CD14-positive monocyte (primary cell): ENCODE measurements at regions not wholly inside any gene's neighbourhood (a gene's known extent, or its start where the extent isn't known, plus 50 kb on each side); places are given as distances from the start of the nearest gene placed in this dataset.

ENCODE experiments used
- DNase-seq, 3 donors: peaks; one replicate each; pipeline ENCODE4 v3.0.0-alpha.2; 2011 to 2022
- H2AFZ ChIP-seq: 2 replicates; pipeline ENCODE4 v1.6.0; 2012; ENCODE audit warnings: mild to moderate bottlenecking, low read depth, low read length, inconsistent platforms; ENCODE audit not compliant: insufficient read depth, poor library complexity, severe bottlenecking
- H3K27ac ChIP-seq, 2 donors: 1 replicate in 1 of 2; 2 replicates in 1 of 2; pipeline ENCODE4 v1.5.1; 2012 to 2013; ENCODE audit warnings: low read length in 2 of 2, control low read depth in 1 of 2, inconsistent platforms in 1 of 2, low read depth in 1 of 2, mild to moderate bottlenecking in 1 of 2
- H3K27me3 ChIP-seq, 2 donors: one replicate each; pipeline versions ENCODE4 v1.6.0 to v1.6.1; 2011 to 2013; ENCODE audit warnings: low read length in 2 of 2; ENCODE audit not compliant: control insufficient read depth in 2 of 2, insufficient read depth in 2 of 2
- H3K36me3 ChIP-seq, 2 donors: replicated peaks in 1 of 2; 1 replicate in 1 of 2; 2 replicates in 1 of 2; pipeline versions ENCODE4 v1.5.1 to v1.6.1; 2012 to 2013; ENCODE audit warnings: low read length in 2 of 2, control low read depth in 1 of 2, inconsistent platforms in 1 of 2, mild to moderate bottlenecking in 1 of 2; ENCODE audit not compliant: insufficient read depth in 2 of 2, control insufficient read depth in 1 of 2
- H3K4me1 ChIP-seq, 2 donors: 1 replicate in 1 of 2; 2 replicates in 1 of 2; pipeline versions ENCODE4 v1.5.1 to v1.6.1; 2012 to 2013; ENCODE audit warnings: low read length in 2 of 2, control low read depth in 1 of 2, inconsistent platforms in 1 of 2, mild to moderate bottlenecking in 1 of 2, moderate library complexity in 1 of 2; ENCODE audit not compliant: insufficient read depth in 2 of 2, control insufficient read depth in 1 of 2
- H3K4me2 ChIP-seq: replicated peaks from 2 replicates; pipeline ENCODE3; 2012; ENCODE audit warnings: low read length, moderate library complexity, mild to moderate bottlenecking; ENCODE audit not compliant: poor library complexity, severe bottlenecking; ENCODE audit errors: extremely low read depth
- H3K4me3 ChIP-seq, 3 experiments: fragments of 200-600 bp in 1 of 3; sonication (generic) in 1 of 3; replicated peaks in 1 of 3; 1 replicate in 2 of 3; 2 replicates in 1 of 3; pipeline ENCODE4 v1.5.1; 2011 to 2013; ENCODE audit warnings: low read length in 3 of 3, mild to moderate bottlenecking in 3 of 3, control low read depth in 2 of 3, low read depth in 2 of 3, inconsistent platforms in 1 of 3, moderate library complexity in 1 of 3
- H3K79me2 ChIP-seq: 2 replicates; pipeline ENCODE4 v1.6.0; 2012; ENCODE audit warnings: mild to moderate bottlenecking, control low read depth, inconsistent platforms, low read length, moderate library complexity; ENCODE audit not compliant: insufficient read depth
- H3K9ac ChIP-seq: 2 replicates; pipeline ENCODE4 v1.6.0; 2017; ENCODE audit warnings: low read length, mild to moderate bottlenecking; ENCODE audit not compliant: insufficient read depth, poor library complexity, severe bottlenecking
- H3K9me3 ChIP-seq, 2 donors: replicated peaks in 1 of 2; 1 replicate in 1 of 2; 2 replicates in 1 of 2; pipeline versions ENCODE4 v1.5.1 to v1.6.1; 2012 to 2013; ENCODE audit warnings: low read length in 2 of 2, control low read depth in 1 of 2; ENCODE audit not compliant: control insufficient read depth in 1 of 2, insufficient read depth in 1 of 2
- H4K20me1 ChIP-seq: 2 replicates; pipeline ENCODE4 v1.6.0; 2012; ENCODE audit warnings: mild to moderate bottlenecking, low read length, control low read depth, moderate library complexity; ENCODE audit not compliant: insufficient read depth
- H3K27ac Mint-ChIP-seq, 7 donors: one replicate each; pipeline ENCODE4 v1.8.0; 2020; ENCODE audit warnings: mild to moderate bottlenecking in 7 of 7, mixed read lengths in 7 of 7, moderate library complexity in 6 of 7, inconsistent platforms in 2 of 7
- H3K27me3 Mint-ChIP-seq, 3 donors: one replicate each; pipeline ENCODE4 v1.8.0; 2021 to 2022; ENCODE audit warnings: low read depth in 3 of 3, mild to moderate bottlenecking in 3 of 3, mixed read lengths in 3 of 3, moderate library complexity in 3 of 3, inconsistent platforms in 1 of 3
- H3K36me3 Mint-ChIP-seq, 2 donors: one replicate each; pipeline ENCODE4 v1.8.0; 2020; ENCODE audit warnings: mixed read lengths in 2 of 2, inconsistent platforms in 1 of 2, mild to moderate bottlenecking in 1 of 2
- H3K4me1 Mint-ChIP-seq: one replicate; pipeline ENCODE4 v1.8.0; 2020; ENCODE audit warnings: mild to moderate bottlenecking, mixed read lengths
- H3K4me3 Mint-ChIP-seq, 2 donors: one replicate each; pipeline ENCODE4 v1.8.0; 2020; ENCODE audit warnings: mild to moderate bottlenecking in 2 of 2, mixed read lengths in 2 of 2, moderate library complexity in 1 of 2
- H3K9me3 Mint-ChIP-seq, 7 donors: one replicate each; pipeline ENCODE4 v1.8.0; 2020 to 2022; ENCODE audit warnings: mixed read lengths in 7 of 7, mild to moderate bottlenecking in 6 of 7, moderate library complexity in 6 of 7, inconsistent platforms in 2 of 7
- WGBS: methylation state at CpG from one replicate; pipeline ENCODE4 v1.1.5; 2013; ENCODE audit warnings: missing lambda C conversion rate; ENCODE audit not compliant: insufficient coverage; 5-methylcytosine and 5-hydroxymethylcytosine counted together
- intact Hi-C, 2 donors: fragments of 100-400 bp; cut with micrococcal nuclease; formaldehyde crosslinking; loops; one replicate each; pipeline versions ENCODE4 v1.15.0 to v1.15.1; 2023
- TF ChIP-seq, protein P1 (sequence below): fragments of 200-600 bp; IDR thresholded peaks from one replicate; pipeline ENCODE4 v1.8.0; 2022; ENCODE audit warnings: antibody characterized with exemption, mild to moderate bottlenecking

GRCh38 chr7:84908196-84908793 is 278.6 kb downstream of the SEMA3D start:
- peaks cover 0 to 6% (median 0%) of the 10 kb centered on the region in 7 donors for H3K9me3 Mint-ChIP-seq
- no peaks in the 10 kb centered on the region for H3K36me3 Mint-ChIP-seq
- H3K4me3 Mint-ChIP-seq, result no peak overlapping the region

GRCh38 chr7:84906889-84907288 is 280.0 kb downstream of the SEMA3D start:
- DNase-seq, result no peak
- peaks cover 0 to 6% (median 0%) of the 10 kb centered on the region in 7 donors for H3K9me3 Mint-ChIP-seq
- no peak overlapping the region for H3K4me3 Mint-ChIP-seq
- no peak overlapping the region for H3K9ac ChIP-seq
- H4K20me1 ChIP-seq, result no peaks in the 10 kb centered on the region
- H3K27me3 ChIP-seq, result no peaks in the 10 kb centered on the region
- H3K9me3 ChIP-seq, result no peaks in the 10 kb centered on the region
- H3K4me1 ChIP-seq, result no peaks in the 10 kb centered on the region
- H3K4me1 Mint-ChIP-seq, result no peaks in the 10 kb centered on the region
- intact Hi-C loops, result no loop called here
- H3K36me3 ChIP-seq, result no peaks in the 10 kb centered on the region
- H3K79me2 ChIP-seq, result no peaks in the 10 kb centered on the region
- no peak overlapping the region for H3K4me2 ChIP-seq
- no peak overlapping the region for H2AFZ ChIP-seq
- H3K27ac ChIP-seq, result no peak overlapping the region
- no peak overlapping the region for H3K27ac Mint-ChIP-seq
- TF ChIP-seq, protein P1, sequence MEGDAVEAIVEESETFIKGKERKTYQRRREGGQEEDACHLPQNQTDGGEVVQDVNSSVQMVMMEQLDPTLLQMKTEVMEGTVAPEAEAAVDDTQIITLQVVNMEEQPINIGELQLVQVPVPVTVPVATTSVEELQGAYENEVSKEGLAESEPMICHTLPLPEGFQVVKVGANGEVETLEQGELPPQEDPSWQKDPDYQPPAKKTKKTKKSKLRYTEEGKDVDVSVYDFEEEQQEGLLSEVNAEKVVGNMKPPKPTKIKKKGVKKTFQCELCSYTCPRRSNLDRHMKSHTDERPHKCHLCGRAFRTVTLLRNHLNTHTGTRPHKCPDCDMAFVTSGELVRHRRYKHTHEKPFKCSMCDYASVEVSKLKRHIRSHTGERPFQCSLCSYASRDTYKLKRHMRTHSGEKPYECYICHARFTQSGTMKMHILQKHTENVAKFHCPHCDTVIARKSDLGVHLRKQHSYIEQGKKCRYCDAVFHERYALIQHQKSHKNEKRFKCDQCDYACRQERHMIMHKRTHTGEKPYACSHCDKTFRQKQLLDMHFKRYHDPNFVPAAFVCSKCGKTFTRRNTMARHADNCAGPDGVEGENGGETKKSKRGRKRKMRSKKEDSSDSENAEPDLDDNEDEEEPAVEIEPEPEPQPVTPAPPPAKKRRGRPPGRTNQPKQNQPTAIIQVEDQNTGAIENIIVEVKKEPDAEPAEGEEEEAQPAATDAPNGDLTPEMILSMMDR, result no peak
- no peaks in the 10 kb centered on the region for H3K27me3 Mint-ChIP-seq
- no peak overlapping the region for H3K4me3 ChIP-seq
- no peaks in the 10 kb centered on the region for H3K36me3 Mint-ChIP-seq
- 89% methylated on average over 4 of the region's 4 CpGs for WGBS

More at GRCh38 chr7:84908196-84908793, 278.6 kb downstream of the SEMA3D start:
- no peaks in the 10 kb centered on the region for H3K4me1 ChIP-seq
- intact Hi-C loops, result no loop called here
- H3K27me3 ChIP-seq, result no peaks in the 10 kb centered on the region
- Mint-ChIP-seq H3K27me3 (peaks cover 0 to 1% (median 0%) of the 10 kb centered on the region in 3 donors), H3K27ac (no peak overlapping the region), H3K4me1 (no peaks in the 10 kb centered on the region)
- no peak overlapping the region for H3K4me3 ChIP-seq
- no peak overlapping the region for H3K9ac ChIP-seq
- H2AFZ ChIP-seq, result no peak overlapping the region
- H4K20me1 ChIP-seq, result no peaks in the 10 kb centered on the region
- DNase-seq, result no peak
- TF ChIP-seq, protein P1, result no peak
- no peak overlapping the region for H3K4me2 ChIP-seq
- no peaks in the 10 kb centered on the region for H3K9me3 ChIP-seq
- no peaks in the 10 kb centered on the region for H3K36me3 ChIP-seq
- no peak overlapping the region for H3K27ac ChIP-seq
- H3K79me2 ChIP-seq, result no peaks in the 10 kb centered on the region
